Effector CD4-positive, alpha-beta T cell (primary cell): ENCODE measurements at regions not wholly inside any gene's neighbourhood (a gene's known extent, or its start where the extent isn't known, plus 50 kb on each side); places are given as distances from the start of the nearest gene placed in this dataset.

Experiments
- DNase-seq: peaks from one replicate; pipeline ENCODE4 v3.0.0-alpha.2; 2020

DNA sequence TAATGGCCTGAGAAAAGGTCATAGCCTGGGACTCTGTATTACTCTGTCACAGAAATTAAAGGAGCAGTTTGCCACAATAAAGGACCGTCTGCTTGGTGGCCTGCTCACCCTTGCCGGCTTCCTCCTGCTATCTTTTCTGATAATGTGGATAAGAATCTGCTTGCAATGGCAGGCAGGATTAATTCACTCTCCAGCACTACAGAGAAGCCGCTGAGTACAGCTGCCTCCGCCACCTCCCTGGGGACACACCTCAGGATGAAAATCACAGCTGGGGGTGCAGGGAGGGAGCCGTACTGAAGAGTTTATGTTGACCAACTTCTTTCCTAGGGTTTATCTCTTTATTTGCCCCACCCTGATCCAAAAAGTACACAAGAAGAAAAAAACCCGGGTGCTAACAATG lies 245.9 kb upstream of the RPL38 start:
- DNase-seq: no peak

DNA sequence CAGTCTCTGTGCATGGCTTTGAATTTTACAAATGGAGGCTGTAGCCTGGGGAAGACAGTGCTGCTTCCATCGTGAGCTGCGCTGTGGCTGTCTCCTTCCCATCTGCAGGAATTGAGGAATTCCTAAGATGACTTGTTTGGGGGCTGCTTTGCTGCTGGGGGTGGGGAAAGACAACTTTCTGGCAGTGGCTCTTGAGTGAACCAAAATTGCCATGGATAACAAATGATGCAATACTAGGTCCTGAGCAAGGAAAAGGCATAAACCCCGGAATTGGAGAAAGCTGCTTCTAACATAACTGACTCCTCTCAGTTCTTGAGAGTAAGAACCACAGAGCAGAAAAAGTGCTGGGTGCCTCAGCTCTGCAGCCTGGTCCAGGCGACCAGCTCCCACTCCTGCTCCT lies 245.0 kb upstream of the RPL38 start:
- no peak for DNase-seq

- no peak for DNase-seq
Observed at GRCh38 chr17:73960469-73960868, 243.0 kb upstream of the RPL38 start.

GRCh38 chr17:73962308-73962707 lies 241.2 kb upstream of the RPL38 start:
- DNase-seq: no peak

- DNase-seq: no peak
Observed at GRCh38 chr17:73968680-73969079, 234.8 kb upstream of the RPL38 start.

GRCh38 chr17:73969956-73970355 lies 233.5 kb upstream of the RPL38 start:
- no peak for DNase-seq

- no peak for DNase-seq
Observed at GRCh38 chr17:73971127-73971526, 232.4 kb upstream of the RPL38 start.

DNA sequence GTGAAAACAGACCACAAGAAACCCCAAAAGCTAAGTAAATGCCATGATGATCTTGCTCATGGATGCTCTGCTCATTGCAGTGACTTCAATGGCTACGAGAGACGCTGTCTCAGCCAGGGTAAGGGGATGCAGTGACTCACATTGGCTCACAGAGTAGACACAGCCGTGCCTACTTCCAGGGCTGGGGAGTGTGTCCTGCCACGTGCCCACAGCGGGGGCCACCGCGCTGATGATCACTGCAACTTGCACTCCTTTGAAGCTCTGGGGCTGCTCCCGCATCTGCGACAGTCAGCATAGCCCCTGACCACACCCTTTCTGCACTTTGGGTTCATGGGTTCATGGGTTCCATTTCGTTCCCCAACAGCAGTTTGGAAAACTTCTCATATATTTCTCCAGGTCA lies 231.4 kb upstream of the RPL38 start:
- no peak for DNase-seq

DNA sequence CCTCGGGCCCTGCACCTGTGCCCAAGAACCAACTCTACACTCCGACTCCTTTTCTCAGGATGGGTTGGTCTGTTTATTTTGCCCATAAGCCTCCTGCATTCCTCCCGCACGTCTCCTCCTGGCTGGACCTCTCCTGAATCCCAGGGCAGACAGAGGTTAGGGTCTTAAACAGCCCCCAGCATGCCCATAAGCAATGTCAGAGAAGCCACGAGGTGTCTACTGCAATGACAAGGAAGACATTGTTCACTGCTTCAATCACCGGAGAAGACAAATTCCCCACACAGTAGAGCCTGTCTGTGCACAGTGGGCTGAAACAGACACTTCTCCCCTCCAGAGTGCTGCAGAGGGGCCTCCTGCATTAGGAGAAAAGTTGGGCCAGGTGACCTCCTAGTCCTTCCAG lies 230.6 kb upstream of the RPL38 start:
- DNase-seq: no peak

DNA sequence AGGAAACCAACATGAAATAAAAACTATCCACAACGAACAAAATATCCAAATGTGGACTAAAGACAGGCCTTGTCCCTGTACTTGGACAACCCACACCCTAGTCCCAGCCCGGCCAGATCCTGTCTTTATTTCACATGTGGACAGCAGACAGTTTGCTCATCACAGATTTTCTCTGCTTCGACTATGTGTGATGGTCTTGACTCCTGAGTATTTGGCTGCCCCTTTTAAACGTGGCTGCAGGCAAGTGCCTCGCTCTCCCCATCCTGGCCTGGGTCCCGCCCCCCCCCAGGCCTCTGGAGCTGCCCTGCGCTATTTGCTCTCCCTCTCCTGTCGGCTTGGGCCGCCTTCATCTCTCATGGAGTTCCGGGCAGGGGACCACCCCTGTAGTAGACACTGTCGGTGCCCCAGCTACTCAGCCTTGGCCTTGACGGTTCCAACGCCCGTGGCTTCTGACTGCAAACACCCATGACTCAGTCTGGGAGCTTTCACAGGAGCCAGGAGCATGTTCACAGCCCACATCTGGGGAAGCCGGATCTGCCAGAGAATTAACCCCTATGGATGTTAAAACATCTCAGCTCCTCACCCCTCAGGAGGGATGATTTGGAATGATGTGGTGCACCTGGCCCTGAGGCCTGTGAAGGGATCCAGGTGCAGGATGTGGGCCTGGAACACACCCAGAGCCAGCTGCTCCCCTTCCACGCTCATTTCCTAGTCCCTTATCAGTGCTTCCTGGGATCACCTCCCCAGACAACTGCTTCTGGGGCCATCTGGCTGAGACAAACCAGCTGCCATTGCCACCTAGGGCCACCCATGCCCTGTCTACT lies 229.7 kb upstream of the RPL38 start:
- DNase-seq: no peak

- no peak for DNase-seq
Observed at GRCh38 chr17:73974536-73974935, 228.9 kb upstream of the RPL38 start.

- no peak for DNase-seq
Observed at GRCh38 chr17:73976147-73976546, 227.3 kb upstream of the RPL38 start.

- DNase-seq: no peak
Observed at GRCh38 chr17:73976676-73977521, 226.6 kb upstream of the RPL38 start.

DNA sequence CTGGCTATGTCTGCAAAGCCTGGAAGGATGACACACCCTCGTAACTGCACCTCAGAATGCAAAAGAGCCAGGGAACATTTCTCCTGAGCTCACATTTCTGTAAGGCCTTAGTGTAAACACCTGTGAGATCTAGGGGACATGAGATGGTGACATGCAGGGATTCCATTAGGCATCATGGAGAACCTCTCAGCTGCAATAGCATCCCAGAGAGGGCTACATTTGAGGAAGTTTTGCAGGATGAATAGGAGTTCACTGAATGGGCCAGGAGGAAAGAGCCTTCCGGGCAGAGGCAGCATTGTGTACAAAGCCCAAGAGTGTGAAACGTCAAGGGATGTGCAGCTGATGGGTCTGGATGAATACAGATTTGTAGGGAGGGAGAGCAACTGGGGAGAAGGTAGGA lies 223.0 kb upstream of the RPL38 start:
- DNase-seq: no peak

GRCh38 chr17:73982871-73983270 lies 220.6 kb upstream of the RPL38 start:
- DNase-seq: no peak

GRCh38 chr17:73983621-73984400 lies 219.7 kb upstream of the RPL38 start:
- DNase-seq: no peak

DNA sequence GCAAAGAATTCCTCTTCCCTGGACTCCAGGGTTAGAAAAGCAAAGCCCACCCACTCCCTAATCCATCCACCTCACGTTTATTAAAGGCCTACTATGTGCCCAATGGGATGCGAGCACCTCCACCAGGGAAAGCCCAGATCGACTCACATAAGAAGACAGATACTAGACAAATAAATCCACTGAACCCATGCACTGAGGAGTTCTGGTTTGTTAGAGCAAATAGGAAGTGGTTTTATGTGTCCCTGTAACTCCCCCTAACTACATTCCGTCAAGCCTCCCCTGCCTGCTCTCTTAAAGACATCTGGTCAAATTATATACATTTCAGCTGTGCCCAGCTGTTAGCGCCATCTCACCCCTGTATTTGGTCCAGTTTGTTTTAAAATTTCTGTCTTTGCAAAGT lies 218.5 kb upstream of the RPL38 start:
- no peak for DNase-seq

DNA sequence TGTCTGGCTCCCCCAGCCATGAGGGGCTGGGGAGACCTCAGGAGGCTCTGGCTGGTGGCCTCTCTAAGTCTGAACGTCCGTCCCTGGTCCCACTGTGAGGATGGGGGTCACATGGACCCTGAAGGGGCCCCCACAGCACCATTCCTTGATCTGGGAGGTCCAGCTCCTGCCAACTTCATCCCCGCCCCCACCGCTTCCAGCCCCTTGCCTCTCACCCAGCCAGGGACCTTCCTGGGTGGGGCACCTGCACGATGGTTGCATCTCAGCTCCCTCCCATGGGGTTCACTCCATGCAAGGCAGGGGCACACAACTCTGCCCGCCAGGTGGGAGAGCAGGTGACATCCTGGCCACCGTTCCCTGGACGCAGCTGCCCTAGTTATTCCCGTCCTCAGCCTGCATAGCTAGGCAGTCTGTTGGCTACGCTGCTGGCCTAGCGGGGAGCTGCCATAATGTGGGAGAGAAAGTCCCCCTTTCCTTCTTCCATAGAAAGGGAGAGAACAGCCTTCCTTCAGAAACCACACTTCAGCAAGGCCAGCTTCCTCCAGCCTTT lies 217.9 kb upstream of the RPL38 start:
- no peak for DNase-seq

- DNase-seq: no peak
Observed at GRCh38 chr17:73986641-73987177, 216.8 kb upstream of the RPL38 start.

DNA sequence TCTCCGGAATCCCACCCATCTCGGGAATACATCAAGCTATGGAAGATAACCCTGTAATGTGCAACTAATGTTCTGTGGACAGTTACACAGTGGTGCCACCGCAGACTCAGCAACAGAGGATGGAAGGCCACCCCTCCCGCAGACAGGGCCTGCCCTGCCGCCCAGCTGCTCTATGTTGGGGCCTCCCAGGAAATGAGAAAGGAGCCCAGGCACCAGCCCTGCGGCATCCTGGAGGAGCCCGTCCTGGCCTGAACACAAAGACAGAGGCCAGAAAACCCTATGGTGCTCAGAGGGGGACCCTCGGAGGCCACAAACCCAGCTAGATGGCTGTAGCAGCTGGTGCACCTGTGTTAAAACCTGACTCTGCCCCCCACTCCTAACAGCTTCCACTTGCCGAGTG lies 216.1 kb upstream of the RPL38 start:
- no peak for DNase-seq

- no peak for DNase-seq
Observed at GRCh38 chr17:73987845-73988509, 215.5 kb upstream of the RPL38 start.

DNA sequence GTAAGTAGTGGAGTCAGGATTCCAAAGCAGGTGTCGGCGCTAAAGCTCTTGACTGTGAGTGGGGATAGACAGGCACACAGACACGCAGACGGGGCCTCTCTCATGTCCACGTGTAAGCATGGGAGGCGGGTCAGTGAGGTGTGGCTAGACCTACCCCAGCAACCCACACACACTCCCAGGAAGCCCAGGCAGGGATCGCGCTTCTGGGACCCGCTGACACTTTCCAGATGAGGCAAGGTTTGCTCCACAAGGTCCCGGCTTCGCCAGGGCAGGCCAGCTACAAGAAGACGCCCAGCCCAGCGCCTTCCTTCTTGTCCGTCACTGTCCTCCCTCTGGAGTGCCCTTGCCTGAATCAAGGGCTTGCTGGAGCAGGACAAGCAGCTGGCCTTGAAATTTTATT lies 213.8 kb upstream of the RPL38 start:
- DNase-seq: no peak
